ENCODE measurements at regions not wholly inside any gene's neighbourhood (a gene's known extent, or its start where the extent isn't known, plus 50 kb on each side); places are given as distances from the start of the nearest gene placed in this dataset.

GRCh38 chr4:112947616-112948015 lies 101.8 kb upstream of the ANK2 start:
- TF ChIP-seq REST (IDR thresholded peaks at IDR 0.05; ENCODE audit: insufficient read depth in 1 of 2, low read depth in 2 of 2, low read length in 2 of 2) (no peak), TAF1 (IDR thresholded peaks at IDR 0.05; ENCODE audit: borderline replicate concordance, insufficient read depth, low read length) (no peak), FOXP2 (optimal IDR thresholded peaks at IDR 0.05; ENCODE audit: borderline replicate concordance, extremely low read depth, extremely low read length, insufficient read depth) (no peak), SIN3A (IDR thresholded peaks at IDR 0.05; ENCODE audit: borderline replicate concordance, insufficient read depth, low read length) (no peak), POLR2AphosphoS5 (IDR thresholded peaks at IDR 0.05; ENCODE audit: low read depth, low read length) (no peak)

- TF ChIP-seq REST (IDR thresholded peaks at IDR 0.05; ENCODE audit: insufficient read depth in 1 of 2, low read depth in 2 of 2, low read length in 2 of 2): no peak
- no peak for TF ChIP-seq SIN3A (IDR thresholded peaks at IDR 0.05; ENCODE audit: borderline replicate concordance, insufficient read depth, low read length)
- no peak for TF ChIP-seq FOXP2 (optimal IDR thresholded peaks at IDR 0.05; ENCODE audit: borderline replicate concordance, extremely low read depth, extremely low read length, insufficient read depth)
- no peak for TF ChIP-seq POLR2AphosphoS5 (IDR thresholded peaks at IDR 0.05; ENCODE audit: low read depth, low read length)
- no peak for TF ChIP-seq TAF1 (IDR thresholded peaks at IDR 0.05; ENCODE audit: borderline replicate concordance, insufficient read depth, low read length)
These were observed 97.8 kb upstream of the ANK2 start for GRCh38 chr4:112951362-112952312.

GRCh38 chr4:112952313-112952700 lies 97.1 kb upstream of the ANK2 start:
- TF ChIP-seq REST (IDR thresholded peaks at IDR 0.05; ENCODE audit: insufficient read depth in 1 of 2, low read depth in 2 of 2, low read length in 2 of 2): no peak
- no peak for TF ChIP-seq POLR2AphosphoS5 (IDR thresholded peaks at IDR 0.05; ENCODE audit: low read depth, low read length)
- no peak for TF ChIP-seq TAF1 (IDR thresholded peaks at IDR 0.05; ENCODE audit: borderline replicate concordance, insufficient read depth, low read length)
- TF ChIP-seq SIN3A (IDR thresholded peaks at IDR 0.05; ENCODE audit: borderline replicate concordance, insufficient read depth, low read length): no peak

- TF ChIP-seq TAF1 (IDR thresholded peaks at IDR 0.05; ENCODE audit: borderline replicate concordance, insufficient read depth, low read length) (no peak), FOXP2 (optimal IDR thresholded peaks at IDR 0.05; ENCODE audit: borderline replicate concordance, extremely low read depth, extremely low read length, insufficient read depth) (no peak), POLR2AphosphoS5 (IDR thresholded peaks at IDR 0.05; ENCODE audit: low read depth, low read length) (no peak)
These were observed 96.2 kb upstream of the ANK2 start for GRCh38 chr4:112953262-112953661.

GRCh38 chr4:112954286-112954685 lies 95.2 kb upstream of the ANK2 start:
- TF ChIP-seq REST (IDR thresholded peaks at IDR 0.05; ENCODE audit: insufficient read depth in 1 of 2, low read depth in 2 of 2, low read length in 2 of 2) (no peak), SIN3A (IDR thresholded peaks at IDR 0.05; ENCODE audit: borderline replicate concordance, insufficient read depth, low read length) (no peak), TAF1 (IDR thresholded peaks at IDR 0.05; ENCODE audit: borderline replicate concordance, insufficient read depth, low read length) (no peak), FOXP2 (optimal IDR thresholded peaks at IDR 0.05; ENCODE audit: borderline replicate concordance, extremely low read depth, extremely low read length, insufficient read depth) (no peak), POLR2AphosphoS5 (IDR thresholded peaks at IDR 0.05; ENCODE audit: low read depth, low read length) (no peak)

Data from PFSK-1 (cell line).